Activated CD4-positive, alpha-beta T cell treated with anti-CD3 and anti-CD28 coated beads, Interleukin-2, amount 50 U/mL, for 16 hours (primary cell): ENCODE measurements at regions not wholly inside any gene's neighbourhood (a gene's known extent, or its start where the extent isn't known, plus 50 kb on each side); places are given as distances from the start of the nearest gene placed in this dataset.
"Not testable (repeated sequence)": the region's sequence is repeated elsewhere in the genome, so short reads cannot be mapped to it uniquely, and the experiment has no call there.

Experiments
- DNase-seq: peaks from one replicate; pipeline ENCODE4 v3.0.0-alpha.2; 2020

DNA sequence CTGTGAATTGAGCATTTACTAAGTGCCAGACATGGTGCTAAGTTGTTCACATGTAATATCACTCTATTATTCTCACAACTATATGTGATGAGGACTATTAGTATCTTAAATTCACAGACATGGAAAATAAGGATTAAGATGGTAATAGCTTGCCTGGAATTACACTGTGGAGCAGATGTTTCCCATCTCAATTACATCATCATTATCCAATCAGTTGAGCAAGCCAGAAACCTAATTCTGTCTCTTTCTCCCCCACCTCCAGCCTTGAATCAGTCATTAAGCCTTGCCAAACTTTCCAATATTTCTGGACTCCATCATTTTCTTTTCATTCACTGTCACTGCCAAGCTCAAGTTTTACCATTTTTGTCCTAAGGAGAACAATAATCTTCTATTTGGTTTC is 287.8 kb upstream of the KITLG start:
- DNase-seq = no peak

DNA sequence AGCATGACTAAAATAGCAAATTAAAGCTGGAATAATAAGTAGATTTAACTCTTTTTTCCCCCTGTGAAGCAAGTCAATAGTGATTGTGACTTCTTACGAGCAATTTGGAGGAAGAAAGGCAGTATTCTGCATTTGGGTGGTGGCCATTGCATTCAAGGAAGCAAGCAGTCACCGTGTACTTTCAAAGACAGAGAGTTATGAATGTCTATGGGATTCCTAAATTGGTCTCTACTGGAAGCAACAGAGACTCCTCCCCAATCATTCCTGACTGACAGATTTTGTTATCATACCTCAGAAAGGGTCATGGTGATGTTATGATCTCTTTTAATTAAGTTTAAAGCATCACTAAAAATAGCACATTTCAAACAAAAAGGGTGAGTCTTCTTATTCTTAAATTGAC is 287.2 kb upstream of the KITLG start:
- no peak for DNase-seq

DNA sequence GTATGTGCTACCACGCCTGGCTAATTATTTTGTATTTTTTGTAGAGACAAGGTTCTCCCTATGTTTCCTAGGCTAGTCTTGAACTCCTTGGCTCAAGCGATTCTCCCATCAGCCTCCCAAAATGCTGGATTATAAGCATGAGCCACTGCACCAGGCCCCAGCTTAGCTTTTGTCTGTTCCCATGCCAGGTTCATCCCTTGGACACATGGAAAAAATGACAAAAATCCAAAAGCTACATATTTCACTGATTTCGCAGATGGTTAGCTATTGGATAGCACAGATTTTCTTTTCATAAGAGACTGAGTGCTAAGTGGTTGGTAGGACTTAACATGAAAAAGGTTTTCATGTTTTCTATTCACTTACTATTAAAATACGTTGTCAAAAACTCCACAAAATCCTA is 286.6 kb upstream of the KITLG start:
- DNase-seq = no peak

DNA sequence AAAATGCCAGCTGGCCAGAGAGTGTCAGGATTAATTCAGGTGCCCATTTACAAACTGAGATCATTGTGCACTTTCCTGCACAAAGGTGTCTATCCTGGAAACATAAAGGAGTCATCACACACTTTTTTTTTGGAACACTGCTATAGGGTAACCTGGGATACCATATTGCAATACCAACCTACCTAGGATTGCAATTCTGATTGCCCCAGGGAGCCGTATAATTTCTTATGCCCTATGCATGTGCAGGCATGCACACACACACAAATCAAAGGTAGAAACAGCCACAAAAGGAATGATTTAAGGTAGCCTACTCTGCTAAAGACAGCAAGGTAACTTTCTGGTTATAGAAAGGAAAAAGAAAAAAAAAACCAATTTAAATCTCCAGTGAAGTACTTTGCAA is 285.3 kb upstream of the KITLG start:
- DNase-seq = no peak

DNA sequence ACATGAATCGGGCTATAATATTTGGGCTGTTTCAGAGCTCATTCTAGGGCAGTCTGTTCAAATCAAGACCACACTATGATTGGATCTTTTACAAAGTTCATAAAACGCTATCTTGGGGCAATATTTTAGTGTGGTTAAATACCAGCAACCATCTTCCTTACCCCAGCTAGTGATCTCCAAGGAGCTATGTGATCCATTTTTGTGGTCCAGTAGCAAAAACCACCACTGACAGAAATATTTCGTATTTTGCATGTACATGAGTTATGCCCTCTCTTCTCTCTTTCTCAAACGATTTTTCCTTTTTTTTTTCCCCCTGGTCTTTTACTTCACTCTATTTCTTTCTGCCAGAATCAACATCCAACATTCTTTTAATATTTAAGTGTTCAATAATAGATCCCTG is 280.6 kb upstream of the KITLG start:
- no peak for DNase-seq

DNA sequence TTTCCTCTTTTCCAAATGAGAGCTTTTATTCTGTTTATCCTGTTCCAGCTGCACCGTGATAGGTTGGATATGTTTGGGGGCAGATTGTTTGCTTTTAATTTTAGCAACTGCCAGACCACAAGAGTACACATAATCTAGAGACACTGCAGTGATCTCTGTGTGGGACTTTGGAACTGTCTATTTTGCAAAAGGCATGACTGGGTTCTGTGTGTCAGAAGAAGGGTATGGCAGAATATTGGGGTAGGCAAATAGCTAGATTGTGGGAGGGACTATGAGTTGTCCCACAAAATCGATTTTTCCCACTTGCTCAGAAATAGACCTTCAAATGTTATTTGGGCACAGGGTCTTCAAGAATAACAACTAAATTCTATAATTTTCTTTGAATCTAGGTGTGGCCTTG is 275.9 kb upstream of the KITLG start:
- no peak for DNase-seq

DNA sequence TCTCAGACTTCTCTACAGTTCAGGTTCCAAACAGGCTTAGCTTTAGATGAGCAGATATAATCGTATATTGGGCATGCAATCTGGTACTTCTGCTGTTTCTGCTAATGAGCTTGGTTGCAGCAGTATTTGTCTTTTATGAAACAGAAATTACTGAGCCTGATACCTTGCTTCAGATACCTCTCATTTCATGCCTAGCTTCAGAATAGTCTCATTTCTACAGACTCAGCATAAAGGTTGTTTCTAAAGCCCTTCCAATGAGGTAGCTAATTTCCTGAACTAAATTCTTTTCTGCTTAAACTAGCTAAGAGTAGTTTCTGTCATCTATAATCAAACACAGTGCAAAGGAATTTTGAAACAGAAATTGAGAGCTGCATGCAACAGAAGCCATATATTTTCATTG is 275.0 kb upstream of the KITLG start:
- DNase-seq = no peak

DNA sequence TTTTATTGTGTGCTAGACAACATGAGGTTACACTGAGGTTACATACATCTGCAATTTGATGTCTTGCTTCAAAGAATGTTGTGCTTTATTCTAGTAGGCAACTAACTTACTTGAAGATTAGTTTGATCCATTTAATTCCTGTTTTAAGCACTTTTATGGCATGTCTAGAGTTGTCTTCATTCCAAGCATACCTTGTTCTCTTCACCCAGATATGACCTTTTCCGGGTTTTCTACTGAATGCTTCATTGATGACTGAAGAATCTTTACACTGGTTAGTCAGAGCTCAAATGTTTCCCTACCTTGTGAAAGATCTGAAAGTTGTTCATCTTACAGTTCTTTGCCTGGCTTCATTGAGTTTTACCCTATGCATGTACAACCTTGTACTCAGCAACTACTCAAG is 274.0 kb upstream of the KITLG start:
- DNase-seq = no peak

DNA sequence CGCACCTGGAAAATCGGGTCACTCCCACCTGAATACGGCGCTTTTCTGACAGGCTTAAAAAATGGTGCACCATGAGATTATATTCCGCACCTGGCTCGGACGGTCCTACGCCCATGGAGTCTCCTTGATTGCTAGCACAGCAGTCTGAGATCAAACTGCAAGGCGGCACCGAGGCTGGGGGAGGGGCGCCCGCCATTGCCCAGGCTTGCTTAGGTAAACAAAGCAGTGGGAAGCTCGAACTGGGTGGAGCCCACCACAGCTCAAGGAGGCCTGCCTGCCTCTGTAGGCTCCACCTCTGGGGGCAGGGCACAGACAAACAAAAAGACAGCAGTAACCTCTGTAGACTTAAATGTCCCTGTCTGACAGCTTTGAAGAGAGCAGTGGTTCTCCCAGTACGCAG is 267.0 kb upstream of the KITLG start:
- DNase-seq = not testable (repeated sequence)

DNA sequence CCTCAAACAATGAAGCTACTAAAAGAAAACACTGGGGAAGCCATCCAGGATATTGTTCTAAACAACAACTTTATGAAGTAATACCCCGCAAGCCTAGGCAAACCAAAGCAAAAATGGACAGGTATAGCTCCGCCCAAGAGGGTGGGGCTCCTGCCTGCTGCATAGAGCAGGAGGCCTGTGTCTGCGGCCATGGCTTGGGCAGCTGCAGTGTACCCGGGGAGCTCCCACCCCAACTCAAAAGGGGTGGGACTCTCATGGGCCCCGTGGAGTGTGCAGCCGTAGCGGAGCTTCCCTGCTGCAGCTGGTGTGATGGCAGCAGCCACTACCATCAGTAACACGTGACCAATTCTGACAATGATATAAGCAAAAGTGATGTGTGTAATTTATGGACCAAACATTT is 264.2 kb upstream of the KITLG start:
- DNase-seq = no peak

DNA sequence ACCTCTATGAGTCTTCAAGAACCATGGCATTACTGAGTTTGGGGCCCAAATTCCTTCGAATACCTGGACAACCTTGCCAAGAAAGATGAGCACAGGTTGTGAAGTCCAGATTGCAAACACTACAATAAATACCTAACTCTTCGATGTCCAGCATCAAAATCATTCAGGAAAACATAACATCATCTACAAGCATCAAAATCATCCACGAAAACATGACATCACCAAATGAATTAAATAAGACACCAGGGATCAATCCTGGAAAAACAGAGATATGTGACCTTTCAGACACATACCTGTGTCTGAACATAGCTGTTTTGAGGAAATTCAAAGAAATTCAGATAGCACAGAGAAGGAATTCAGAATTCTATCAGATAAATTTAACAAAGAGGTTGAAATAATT is 262.0 kb upstream of the KITLG start:
- DNase-seq = no peak

DNA sequence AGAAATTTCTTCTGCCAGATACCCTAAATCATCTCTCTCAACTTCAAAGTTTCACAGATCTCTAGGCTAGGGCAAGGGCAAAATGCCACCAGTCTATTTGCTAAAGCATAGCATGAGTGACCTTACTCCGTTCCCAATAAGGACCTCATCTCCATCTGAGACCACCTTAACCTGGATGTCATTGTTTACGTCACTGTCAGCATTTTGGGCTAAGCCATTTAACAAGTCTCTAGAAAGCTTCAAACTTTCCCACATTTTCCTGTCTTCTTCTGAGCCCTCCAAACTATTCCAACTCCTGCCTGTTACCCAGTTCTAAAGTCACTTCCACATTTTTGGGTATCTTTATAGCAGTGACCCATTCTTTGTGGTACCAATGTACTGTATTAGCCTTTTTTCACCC is 259.2 kb upstream of the KITLG start:
- no peak for DNase-seq

DNA sequence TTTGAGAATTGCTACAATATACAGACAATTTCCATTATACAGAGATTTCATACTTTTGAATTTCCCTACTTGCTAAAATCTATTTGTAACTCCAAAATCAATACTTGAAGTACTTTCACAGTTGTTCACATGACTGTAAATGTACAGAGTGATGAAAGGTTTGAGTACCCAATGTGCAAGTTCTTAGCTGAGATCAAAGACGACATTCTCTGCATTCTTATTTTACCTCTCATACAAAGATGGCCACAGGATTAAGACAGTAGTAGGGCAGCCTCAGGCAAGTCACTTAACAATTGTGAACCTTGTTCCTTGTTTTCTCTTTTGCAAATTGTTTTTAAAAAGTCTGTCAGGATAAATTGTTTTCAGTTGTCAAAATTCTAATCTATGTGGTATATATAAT is 255.9 kb upstream of the KITLG start:
- no peak for DNase-seq

DNA sequence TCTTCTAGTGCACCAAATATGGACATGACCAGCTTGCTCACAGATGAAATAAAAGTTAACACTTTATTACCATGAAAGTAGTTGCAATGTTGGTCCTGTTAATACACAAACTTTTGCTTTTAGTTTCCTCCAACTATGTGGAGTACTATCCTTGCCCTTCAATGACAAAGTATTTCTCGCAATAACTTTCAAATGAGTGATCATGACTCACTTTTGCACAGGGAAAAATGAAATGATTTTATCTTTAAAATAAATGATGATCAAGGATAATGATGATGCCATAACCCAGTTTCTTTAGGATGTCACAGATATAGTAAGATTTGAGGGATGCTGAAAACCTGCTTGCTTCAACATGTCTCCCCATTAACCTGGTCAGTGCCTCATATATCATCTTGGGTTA is 254.0 kb upstream of the KITLG start:
- no peak for DNase-seq

DNA sequence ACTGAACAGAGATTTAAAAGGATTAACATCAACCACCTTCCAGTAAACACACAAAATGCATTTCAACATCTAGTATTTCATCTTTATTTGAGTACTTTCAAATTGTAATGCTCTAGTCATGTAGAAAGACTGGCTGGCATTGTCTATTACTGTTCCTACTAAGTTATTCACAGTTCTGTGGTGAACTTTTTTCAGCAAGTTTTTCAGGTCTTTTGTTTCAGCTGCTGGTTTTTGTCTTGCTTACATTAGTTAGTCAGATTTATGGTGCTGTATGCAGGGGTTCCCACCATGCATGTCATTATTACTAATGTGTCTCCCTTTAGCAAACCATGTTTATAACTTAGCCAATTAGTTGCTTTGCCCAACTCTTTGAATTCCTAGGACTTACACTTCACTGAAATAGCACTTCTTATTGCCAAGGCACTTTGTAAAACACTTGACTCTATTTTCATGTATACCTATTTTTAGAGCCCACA is 253.4 kb upstream of the KITLG start:
- no peak for DNase-seq

DNA sequence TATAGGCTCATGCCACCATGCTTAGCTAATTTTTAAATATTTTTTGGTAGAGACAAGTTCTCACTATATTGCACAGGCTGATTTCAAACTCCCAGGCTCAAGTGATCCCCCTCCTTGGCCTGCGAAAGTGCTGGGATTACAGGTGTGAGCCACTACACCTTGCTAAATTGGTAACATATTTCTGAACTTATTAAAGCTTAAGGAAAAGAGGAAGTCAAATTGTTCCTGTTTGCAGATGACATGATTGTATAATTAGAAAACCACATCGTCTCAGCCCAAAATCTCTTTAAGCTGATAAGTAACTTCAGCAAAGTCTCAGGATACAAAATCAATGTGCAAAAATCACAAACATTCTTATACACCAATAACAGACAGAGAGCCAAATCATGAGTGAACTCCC is 248.3 kb upstream of the KITLG start:
- DNase-seq = not testable (repeated sequence)

DNA sequence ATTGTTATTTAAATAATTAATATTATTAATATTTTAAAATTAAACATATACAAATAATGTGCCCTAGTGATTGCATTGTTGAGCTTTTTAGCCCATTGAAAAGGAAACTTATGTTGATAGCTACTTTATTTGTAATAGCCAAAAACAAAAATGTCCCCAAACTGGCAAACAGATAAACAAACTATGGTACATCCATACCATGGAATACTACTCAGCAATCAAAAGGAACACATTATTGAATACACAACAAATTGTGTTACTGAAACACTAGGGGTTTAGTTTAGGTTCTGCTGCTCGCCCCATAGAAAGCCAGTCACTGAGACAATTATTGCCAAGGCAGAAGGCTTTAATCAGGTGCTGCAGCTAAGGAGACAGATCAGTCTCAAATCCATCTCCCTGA is 239.7 kb upstream of the KITLG start:
- no peak for DNase-seq

DNA sequence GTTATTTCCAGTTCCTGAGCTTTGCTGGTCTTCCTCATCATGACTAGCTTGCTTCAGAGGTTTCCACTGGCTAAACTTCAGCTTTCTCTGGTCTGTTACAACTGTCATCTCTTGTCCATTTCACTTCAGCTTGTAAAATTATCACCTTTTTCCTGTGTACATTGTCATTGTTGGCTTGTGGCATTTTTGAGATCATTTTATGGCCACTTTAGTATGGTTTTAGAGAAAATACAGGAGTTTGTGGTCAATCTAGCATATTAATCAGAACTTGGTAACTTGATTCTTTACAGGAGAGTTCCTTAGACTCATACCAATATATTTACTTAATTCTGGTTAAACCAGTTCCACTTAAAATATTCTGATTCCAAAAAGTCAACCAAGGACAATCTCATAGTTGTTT is 235.9 kb upstream of the KITLG start:
- no peak for DNase-seq

DNA sequence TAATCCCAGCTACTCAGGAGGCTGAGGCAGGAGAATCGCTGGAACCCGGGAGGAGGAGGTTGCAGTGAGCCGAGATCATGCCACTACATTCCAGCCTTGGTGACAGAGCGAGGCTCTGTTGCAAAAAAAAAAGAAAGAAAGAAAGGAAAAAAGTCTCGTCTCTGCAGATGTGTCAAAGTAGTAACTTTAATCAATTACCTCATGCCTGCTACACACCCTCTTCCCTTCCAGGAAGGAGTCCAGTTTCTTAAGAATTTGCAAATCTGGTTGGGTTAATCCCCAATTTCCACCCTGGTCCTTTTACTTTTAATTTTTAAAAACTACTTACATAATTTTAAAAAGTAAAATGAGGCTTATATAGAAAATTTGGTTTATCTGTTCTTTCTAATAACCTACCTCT is 234.5 kb upstream of the KITLG start:
- no peak for DNase-seq

DNA sequence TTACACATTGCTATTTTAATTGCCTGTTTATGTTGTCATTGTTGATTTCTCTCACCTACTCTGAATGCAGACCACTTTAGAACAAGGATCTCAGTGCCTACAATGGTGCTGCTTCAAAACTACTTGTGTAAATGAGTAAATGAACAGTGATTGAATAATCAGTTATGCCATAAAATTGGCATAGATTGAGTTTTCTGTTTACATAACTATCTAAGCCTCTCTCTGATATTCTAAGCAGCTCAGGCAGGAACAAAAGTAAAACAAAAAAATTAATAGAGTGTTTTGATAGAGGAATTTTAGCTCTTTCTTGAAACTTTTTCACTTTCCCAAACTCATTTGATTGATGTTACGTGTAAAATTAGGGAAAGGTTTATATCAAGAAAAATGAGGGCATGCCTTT is 232.3 kb upstream of the KITLG start:
- no peak for DNase-seq

DNA sequence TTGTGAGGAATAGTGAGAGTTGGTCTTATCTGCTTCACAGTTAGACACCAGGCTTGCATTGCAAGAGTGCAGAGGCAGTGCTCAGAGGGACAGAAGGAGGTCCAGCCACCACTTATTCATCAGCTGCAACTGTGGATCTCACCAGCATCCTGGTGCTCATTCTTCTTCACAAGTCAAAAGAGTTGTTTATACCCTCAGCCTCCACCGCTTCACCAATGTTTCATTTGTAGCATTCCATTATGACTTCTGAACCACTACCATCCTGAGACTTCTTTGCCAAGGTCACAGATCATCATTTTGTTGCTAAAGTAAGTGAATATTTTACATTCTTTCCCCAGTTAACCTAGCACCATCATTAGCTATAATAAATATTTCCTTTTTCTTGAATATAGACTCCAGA is 230.5 kb upstream of the KITLG start:
- no peak for DNase-seq

DNA sequence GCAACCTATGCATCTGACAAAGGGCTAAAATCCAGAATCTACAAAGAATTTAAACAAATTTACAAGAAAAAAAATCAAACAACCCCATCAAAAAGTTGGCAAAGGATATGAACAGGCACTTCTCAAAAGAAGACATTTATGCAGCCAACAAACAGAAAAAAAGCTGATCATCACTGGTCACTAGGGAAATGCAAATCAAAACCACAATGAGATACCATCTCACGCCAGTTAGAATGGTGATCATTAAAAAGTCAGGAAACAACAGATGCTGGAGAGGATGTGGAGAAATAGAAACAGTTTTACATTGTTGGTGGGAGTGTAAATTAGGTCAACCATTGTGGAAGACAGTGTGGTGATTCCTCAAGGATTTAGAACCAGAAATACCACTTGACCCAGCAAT is 229.6 kb upstream of the KITLG start:
- not testable (repeated sequence) for DNase-seq

DNA sequence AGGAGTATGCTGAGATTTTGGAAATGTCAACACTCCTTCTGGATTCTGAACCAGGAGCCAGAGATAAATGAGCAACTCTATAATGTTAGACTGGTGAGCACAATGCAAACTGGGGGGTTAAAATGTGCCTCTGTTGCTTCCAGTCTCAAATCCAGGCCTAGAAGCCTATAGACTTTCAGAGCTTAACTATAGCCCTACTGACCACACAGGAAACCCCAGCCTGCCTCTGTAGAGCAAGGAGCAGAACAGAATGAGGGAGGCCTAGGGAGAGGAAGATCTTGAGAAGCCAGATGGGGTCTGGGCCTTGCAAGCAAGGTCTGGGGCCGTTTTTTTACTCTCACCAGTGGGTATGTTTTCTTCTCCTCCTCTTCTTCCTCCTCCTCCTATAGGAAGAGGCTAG is 225.4 kb upstream of the KITLG start:
- DNase-seq = no peak

DNA sequence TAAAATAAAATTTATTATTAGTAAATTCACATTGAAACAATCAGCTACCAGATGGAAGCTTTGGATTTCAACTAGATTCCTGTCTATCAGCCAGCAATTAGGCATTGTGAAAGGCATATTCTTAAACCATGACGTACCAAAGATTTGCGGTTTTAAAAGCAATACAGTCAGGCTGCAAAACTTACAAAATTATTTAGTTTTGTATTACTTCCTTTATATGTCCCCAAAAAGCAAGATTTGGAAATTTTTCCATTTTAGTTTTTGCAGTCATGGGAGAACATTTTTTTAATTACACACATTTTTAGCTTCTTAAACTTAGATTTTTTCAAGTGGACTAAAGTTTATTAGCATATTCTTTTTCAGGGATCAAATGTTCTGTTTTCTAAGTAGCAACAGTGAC is 225.0 kb upstream of the KITLG start:
- DNase-seq = no peak

DNA sequence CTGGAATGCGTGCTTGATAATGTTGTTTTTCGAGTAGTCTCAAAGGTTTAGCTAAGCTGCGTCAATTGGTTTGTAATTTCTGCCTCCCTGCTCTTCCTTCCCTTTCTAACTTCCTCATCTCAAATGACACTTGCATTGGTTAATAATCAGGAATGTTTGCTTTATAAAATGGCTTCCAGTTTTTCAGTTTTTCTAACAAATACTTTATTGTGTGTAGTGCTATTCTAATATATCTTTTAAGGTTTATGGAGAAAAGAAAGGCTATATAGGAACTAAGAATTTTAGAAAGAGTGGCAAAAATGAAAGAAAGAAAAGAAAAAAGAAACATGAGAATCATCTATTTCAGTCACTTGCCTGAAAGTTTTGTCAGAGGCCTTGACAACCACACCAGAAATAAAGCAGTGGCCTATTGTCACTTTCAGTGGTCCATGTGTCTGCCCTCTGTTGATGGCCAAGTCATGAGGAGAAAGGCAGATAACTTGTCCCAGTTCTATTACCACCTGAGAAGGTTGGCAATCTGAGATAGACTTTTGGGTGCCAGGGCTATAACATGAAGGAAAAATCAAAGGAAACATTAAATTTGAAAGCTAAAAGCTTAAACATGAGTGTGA is 221.9 kb upstream of the KITLG start:
- no peak for DNase-seq
